ENCODE measurements at regions not wholly inside any gene's neighbourhood (a gene's known extent, or its start where the extent isn't known, plus 50 kb on each side); places are given as distances from the start of the nearest gene placed in this dataset.

DNA sequence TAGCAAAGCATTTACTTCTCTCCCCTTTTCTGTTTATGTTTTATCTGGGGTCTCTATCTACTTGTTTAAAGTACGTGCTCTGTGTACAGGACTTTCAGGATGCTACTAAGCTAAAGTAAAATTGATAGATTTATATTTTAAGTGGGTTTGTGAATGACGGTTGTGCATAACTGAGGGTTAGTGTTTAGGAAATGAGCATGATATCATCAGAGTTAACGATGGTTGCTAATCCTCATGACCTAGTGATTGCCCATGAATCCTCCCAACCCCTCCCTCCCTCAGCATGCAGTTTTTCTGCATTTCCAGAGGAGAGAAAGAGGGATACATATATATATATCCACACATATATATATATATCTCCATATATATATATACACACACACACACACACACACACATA, 957.2 kb downstream of the TUSC7 start:
- TF ChIP-seq CTCF (IDR thresholded peaks at IDR 0.05; ENCODE audit: insufficient read depth, low read depth, low read length): no peak
- TF ChIP-seq EZH2 (IDR thresholded peaks at IDR 0.05; ENCODE audit: insufficient read depth, low read length): no peak

Data from astrocyte (in vitro differentiated cells and primary cell).